NCI-H2196 (cell line): ENCODE measurements at regions not wholly inside any gene's neighbourhood (a gene's known extent, or its start where the extent isn't known, plus 50 kb on each side); places are given as distances from the start of the nearest gene placed in this dataset.

Experiments used
- DNase-seq: peaks from one replicate; lab custom pipeline; 2025; ENCODE audit not compliant: unreplicated experiment; lab: John Stamatoyannopoulos, UW

DNA sequence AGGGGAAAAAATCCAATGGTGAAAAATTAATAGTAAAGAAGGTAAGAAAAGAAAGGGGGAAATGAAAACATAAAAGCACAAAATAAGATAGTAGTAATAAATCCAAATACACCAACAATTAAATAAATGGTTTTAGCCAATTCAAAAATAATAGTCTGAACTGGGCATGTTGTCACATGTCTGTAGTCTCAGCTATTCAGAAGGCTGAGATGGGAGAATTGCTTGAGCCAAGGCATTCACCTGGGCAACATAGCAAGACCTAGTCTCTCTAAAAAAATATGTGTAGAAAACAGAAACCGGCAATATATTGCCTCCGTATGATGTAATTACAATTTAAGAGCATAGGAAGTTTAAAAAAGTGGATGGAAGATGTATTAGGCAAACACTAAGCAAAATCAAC, 311.3 kb upstream of the FERMT1 start:
- DNase-seq = no peak

DNA sequence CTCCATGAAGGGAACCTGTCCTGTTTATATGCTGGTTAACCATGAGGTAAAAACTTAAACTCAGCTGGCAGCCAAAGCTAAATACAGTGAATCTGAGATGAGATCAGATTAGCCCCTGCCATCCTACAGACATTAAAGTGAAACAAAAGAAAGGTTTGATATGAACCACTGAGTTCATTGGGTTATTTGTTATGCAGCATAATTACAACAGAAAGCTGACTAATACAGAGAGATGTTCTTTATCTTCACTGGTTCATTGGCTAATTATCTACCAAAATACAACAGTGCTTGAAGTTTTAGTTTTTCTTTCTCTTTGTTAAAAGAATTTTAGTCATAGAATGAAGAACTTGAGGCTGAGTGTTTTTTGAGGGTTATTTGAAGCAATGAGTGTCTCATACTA, 307.6 kb upstream of the FERMT1 start:
- no peak for DNase-seq

DNA sequence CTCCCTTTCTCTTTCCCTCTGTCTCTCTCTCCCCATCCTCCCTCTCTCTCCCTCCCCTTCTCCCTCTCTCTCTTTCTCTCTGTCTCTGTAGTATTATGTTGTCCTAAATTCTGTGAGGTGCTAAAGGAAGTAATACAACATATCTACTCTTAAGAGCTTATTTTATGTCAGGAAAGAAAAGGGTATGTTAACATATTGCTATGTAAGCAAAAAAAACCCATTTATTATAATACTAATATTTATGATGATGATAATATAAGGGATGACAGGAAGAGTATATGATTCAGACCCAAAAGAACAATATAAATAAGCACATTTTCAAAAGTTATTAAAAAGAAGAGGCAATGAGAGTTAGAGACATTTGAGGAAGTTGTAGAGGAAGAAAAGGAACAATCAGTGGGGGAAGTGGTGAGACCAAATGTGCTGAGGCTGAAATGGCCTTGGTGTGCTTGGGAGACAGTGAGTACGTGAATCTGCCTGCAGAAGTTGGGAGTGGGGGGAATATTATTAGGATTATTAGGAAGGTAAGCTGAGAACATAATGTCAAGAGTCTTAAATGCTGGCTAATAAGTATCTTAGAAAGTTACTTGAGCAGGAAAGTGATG, 303.6 kb upstream of the FERMT1 start:
- no peak for DNase-seq

DNA sequence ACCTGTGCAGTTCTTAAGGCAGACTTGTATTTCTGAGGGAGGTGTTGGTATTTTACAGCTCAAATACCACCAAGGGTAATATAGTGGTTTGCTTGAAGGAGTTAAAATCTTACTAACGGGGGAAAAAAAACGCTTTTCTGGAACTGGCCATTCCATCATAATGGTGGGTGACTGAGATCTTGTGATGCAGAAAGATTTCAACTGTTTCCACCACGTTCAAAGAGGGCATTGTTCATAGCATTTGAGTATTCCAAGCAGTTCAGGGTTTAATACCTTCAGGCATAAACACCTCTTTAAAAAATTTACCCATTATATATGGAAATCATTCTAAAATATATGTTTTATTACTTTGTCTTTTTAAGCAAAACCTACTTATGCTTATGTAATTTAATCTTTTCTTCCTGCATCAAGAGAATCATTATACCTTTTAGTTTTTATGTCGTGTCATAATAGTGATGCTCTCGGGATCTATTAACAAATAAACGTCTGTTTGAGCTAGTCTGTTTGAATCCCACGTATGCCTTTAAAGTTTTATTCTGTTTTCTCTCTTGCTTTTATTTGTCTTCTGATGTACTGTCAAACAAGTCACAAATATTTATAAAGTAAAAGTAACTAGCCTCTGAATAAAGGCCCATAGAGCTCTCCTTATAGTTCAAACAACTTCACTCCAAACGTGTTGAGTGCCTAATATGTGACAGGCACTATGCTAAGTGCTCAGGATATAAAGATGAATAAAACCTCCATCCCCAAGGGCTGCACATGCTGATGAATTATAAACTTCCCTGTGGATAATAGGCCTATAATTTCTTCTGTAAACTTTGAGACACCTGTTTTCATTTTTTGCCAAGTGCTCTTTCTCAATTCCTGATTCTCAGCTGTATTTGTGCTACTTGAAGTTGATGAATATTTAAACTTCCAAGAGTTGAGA, 298.8 kb upstream of the FERMT1 start:
- DNase-seq = no peak

- no peak for DNase-seq
These were observed 297.5 kb upstream of the FERMT1 start for GRCh38 chr20:6420336-6420735.

- DNase-seq = no peak
These were observed 295.9 kb upstream of the FERMT1 start for GRCh38 chr20:6418732-6419131.

DNA sequence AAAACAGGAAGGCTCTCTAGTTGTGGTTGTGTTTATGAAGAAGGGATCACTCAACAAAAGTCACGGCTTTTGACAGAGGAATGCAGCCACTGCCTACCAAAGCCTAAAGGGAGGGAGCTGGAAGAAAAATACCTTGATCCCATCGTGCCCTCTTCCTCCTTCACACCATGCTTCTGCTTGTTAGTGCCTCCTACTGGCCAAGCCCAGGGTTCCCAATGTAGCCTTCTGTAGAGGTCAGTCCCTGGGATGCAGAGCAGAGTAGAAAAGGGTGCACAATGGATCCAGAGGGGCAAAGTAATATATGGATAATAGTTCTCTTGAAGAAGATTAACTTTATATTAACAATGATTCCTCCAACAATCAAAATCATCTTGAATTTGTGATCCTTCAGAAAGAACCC, 293.5 kb upstream of the FERMT1 start:
- no peak for DNase-seq

DNA sequence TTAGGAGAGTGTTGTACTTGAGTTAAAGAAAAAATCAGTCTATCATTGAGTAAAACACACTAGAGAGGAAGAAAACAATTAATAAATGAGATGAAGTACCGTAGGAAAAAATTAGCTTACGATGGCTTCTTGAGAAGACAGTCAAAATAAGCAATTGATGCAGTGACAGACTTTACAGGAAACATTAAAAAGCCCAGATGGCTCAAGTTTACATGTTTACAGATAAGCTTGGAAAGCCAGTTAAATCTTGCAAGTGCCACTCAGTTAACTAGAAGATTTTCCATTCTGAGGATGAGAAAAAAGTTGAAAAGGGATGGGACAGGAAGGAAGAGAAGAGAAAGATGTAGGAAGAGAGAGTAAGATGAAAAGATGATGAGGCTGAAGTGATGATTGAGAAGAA, 288.8 kb upstream of the FERMT1 start:
- no peak for DNase-seq

- no peak for DNase-seq
These were observed 287.9 kb upstream of the FERMT1 start for GRCh38 chr20:6410721-6411120.

GRCh38 chr20:6407163-6407562, 284.3 kb upstream of the FERMT1 start:
- no peak for DNase-seq

GRCh38 chr20:6401893-6402557, 279.2 kb upstream of the FERMT1 start:
- DNase-seq = peak; percentile 7

- no peak for DNase-seq
These were observed 274.3 kb upstream of the FERMT1 start for GRCh38 chr20:6397115-6397514.

- DNase-seq = peak; percentile 51
These were observed 272.9 kb upstream of the FERMT1 start for GRCh38 chr20:6395695-6396094.

DNA sequence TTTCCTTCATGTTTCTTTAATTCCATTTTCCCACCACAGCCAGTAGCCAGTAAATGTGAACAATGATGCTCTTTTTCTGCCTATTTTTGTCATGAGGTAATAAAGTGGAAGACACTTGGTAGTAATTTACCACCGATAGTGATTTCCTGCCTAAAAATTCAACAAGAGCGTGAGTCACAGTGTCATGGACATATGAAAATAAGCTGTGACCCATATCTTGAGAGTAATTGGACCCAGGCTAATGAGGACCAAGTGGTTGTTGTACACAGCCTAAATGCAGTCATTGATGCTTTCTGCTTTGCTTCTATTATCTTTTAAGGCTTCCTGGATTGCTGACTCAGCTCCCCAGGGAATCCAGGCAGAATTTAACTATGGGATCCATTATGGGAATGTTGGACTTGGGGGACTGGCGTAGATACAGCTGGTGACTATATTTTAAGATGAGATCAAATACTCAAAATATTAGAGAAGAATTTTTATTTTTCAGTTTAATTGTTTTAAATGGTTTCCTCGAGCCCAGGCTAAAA, 265.9 kb upstream of the FERMT1 start:
- DNase-seq = no peak

- DNase-seq = no peak
These were observed 262.2 kb upstream of the FERMT1 start for GRCh38 chr20:6384956-6385486.

- peak; percentile 43 for DNase-seq
These were observed 261.6 kb upstream of the FERMT1 start for GRCh38 chr20:6384380-6384779.

GRCh38 chr20:6381887-6382286, 259.1 kb upstream of the FERMT1 start:
- peak; percentile 7 for DNase-seq

DNA sequence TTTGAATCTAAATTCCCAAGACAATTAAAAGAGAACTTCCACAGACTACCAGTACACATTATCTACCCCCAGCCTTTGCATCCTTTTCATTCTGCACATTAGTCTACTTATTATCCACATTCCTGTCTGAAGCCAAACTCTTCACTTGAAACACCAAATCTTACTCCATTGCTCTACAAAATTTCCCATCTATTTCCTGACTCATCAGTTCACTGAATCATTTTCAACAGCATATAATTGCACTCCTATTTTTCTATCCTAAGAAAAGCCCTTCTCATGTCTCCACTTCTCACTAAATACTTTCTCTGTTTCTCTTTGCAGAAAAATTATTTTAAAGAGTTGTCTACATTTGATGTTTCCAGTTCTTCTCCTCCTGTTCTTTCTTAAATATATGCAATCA, 239.4 kb upstream of the FERMT1 start:
- DNase-seq = no peak

- DNase-seq = no peak
These were observed 237.9 kb upstream of the FERMT1 start for GRCh38 chr20:6360766-6361165.

DNA sequence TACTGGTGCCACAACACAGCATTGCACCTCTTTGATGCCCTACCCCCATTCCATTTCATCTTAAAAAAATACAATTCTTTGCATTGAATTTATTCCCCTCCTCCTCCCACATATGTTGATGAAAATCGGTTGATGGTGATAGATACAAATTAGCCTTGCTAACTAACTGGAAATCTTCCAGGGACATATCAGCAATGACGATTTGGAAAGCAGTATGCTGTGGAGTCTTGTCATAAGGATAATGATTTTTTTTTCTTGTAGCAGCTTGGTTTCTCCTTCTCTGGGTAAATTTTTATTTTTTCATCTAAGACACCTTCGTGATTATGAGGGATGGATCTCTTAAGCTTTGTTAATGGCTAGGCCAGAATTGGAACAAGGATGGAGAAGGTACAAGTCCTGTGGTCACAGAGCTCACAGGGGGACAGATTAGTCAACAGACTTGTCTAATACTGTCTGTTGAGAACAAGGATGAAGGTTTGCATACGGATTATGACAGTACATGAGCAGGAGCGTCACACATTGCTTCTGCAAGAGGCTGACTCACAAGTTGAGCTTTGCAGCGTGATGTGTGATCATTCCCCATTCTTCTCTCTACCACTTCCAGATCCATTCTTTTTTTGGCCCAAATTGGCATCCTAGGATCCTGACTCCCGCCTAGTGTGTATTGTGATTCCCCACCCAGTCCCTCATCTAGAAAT, 233.1 kb upstream of the FERMT1 start:
- no peak for DNase-seq

DNA sequence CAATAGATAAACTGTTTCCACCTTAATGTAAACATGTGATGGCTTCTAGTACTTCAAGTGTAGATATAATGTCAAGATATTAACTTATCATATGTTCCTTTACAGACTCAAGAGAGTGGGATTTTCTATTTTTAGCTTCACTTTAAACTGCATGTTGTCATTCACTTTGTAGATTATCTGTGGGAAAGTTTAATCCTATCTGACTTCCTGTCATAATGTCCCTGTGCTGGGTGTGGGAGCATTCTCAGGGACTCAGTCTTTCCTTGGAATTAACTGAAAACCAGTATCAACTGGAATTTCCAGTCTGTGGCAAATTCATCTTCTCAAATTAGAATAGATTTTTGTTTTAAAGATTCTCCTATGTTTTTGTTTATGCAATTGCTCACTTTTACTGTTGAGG, 226.1 kb upstream of the FERMT1 start:
- no peak for DNase-seq
